ENCODE measurements at regions not wholly inside any gene's neighbourhood (a gene's known extent, or its start where the extent isn't known, plus 50 kb on each side); places are given as distances from the start of the nearest gene placed in this dataset.

- no peak for TF ChIP-seq ZNF462 (CRISPR knock-in tag; IDR thresholded peaks at IDR 0.05)
- TF ChIP-seq CREB1 (CRISPR knock-in tag; IDR thresholded peaks at IDR 0.05; ENCODE audit: low read depth): no peak
These were observed 459.0 kb upstream of the ST8SIA4 start (continued) for GRCh38 chr5:101362067-101362466.

- no peaks in the 10 kb centered on the region for H4K20me1 ChIP-seq (replicated peaks; ENCODE audit: insufficient read depth)
- ATAC-seq (peak; percentile 45; the same call in 2 of the 3 replicates), DNase-seq (ENCODE audit: low spot score) (peak; percentile 32)
- TF ChIP-seq ZNF114 (CRISPR knock-in tag; IDR thresholded peaks at IDR 0.05): no peak
- TF ChIP-seq EZH2phosphoT487 (IDR thresholded peaks at IDR 0.05; ENCODE audit: unreplicated experiment): no peak
- TF ChIP-seq CTCF (conservative IDR thresholded peaks at IDR 0.05; ENCODE audit: low read depth in 2 of 2): peak; percentile 28 to 55; a peak in 3 of 4 replicates
- H3K27me3 ChIP-seq (ENCODE audit: insufficient read depth): no peaks in the 10 kb centered on the region
- no peaks in the 10 kb centered on the region for H3F3A ChIP-seq (replicated peaks; ENCODE audit: low read depth)
- Mint-ChIP-seq H3K36me3 (ENCODE audit: low read depth) (no peaks in the 10 kb centered on the region), H3K4me1 (peaks cover 4% of the 10 kb centered on the region; the same call in 2 of the 3 replicates), H3K4me3 (no peak overlapping the region), H3K27me3 (ENCODE audit: insufficient read depth, low read depth, poor library complexity) (no peaks in the 10 kb centered on the region), H3K9me3 (no peaks in the 10 kb centered on the region), H3K27ac (no peak overlapping the region)
- no peak overlapping the region for H3K4me2 ChIP-seq
- H3K9me2 ChIP-seq (ENCODE audit: insufficient read depth): no peaks in the 10 kb centered on the region; the same call in 1 of the 2 replicates
- no peak overlapping the region for H3K4me3 ChIP-seq
- H3K27ac ChIP-seq (ENCODE audit: low read depth): no peak overlapping the region
- H3K36me3 ChIP-seq (ENCODE audit: insufficient read depth): no peaks in the 10 kb centered on the region
- no peaks in the 10 kb centered on the region for H3K79me2 ChIP-seq (replicated peaks; ENCODE audit: insufficient read depth)
- H3K4me1 ChIP-seq (ENCODE audit: insufficient read depth): no peaks in the 10 kb centered on the region
- no peak overlapping the region for H2AFZ ChIP-seq
These were observed 443.8 kb upstream of the ST8SIA4 start for GRCh38 chr5:101346906-101347305.
